ENCODE measurements at regions not wholly inside any gene's neighbourhood (a gene's known extent, or its start where the extent isn't known, plus 50 kb on each side); places are given as distances from the start of the nearest gene placed in this dataset.

- DNase-seq: no peak
These were observed 217.9 kb downstream of the PRL start for GRCh38 chr6:22078802-22079545.

DNA sequence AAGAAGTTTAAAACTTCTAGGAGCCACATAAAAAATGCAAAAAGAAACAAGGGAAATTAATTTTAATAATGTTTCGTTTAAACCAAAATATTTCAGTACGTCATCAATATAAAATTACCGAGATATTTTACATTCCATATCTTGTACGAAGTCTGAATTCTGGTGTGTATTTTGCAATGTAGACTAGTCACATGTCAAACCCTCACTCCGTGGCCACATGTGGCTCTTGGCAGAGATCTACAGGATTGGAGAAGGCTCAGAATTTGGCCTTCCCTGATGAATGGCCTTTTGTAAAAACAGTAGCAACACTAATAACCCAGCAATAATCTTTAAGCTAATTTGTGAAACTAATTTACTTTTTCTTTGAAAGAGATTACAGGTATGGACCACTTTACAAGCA is 217.1 kb downstream of the PRL start:
- no peak for DNase-seq

DNA sequence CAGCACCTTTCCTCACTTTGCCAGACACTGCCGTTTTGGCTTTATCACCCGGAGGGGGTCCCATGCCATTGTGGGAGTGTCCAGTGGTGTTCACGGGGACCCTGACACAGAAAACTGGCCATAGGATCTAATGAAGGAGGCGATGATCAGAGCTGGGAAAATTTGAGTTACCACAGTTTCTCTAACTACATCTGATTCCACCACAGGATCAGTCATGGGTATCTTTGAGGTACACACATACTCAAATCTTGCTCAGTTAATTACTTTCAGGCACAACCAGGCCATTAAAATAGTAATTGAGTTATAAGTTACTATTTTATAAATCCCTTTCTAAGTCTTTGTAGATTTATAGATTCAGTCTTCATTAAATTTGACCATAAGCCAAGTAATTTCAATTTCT is 215.1 kb downstream of the PRL start:
- no peak for DNase-seq

GRCh38 chr6:22082218-22082617 is 214.6 kb downstream of the PRL start:
- DNase-seq: no peak

DNA sequence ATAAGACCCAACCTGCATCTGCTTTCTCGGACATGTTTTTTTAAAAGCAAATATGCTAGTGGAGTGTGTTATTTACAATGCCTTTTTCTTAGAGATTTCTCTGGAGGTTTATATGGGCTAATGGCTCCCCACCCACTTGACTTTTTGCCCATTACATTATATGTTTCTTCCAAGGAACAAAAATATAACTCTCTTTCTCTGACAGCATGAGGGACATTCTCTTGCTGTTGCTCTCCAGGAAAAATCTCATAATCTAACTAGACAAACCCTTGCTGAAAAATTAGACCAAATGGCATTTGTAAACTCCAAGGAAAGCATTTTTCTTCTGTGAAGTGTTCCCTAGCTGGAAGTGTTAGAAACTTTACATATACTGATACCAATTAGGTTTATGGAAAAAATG is 213.7 kb downstream of the PRL start:
- DNase-seq: no peak

GRCh38 chr6:22087960-22088706 is 208.7 kb downstream of the PRL start:
- DNase-seq: peak in 1 of 2 donors; percentile 30

GRCh38 chr6:22091424-22091948 is 205.3 kb downstream of the PRL start:
- DNase-seq: no peak

DNA sequence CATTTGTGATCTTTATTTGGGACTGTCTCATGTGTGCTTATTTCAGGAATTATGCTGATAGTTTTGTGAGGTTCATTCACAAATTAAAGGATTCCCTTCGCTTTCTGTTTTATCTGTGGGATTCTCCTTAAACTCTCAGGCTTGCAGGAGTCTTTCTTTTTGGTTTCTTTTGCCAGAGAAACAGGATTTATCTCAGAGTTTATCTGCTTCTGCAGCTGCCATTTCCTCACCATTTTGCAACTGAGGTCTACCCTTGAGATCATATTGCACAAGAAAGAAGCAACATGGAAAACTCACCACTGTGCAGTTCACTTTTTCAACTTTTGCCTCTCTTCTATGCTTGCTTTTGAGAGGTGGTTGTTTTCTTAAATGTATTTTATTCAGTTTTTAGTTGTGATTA is 201.0 kb downstream of the PRL start:
- peak; percentile 23 to 56 for DNase-seq

DNA sequence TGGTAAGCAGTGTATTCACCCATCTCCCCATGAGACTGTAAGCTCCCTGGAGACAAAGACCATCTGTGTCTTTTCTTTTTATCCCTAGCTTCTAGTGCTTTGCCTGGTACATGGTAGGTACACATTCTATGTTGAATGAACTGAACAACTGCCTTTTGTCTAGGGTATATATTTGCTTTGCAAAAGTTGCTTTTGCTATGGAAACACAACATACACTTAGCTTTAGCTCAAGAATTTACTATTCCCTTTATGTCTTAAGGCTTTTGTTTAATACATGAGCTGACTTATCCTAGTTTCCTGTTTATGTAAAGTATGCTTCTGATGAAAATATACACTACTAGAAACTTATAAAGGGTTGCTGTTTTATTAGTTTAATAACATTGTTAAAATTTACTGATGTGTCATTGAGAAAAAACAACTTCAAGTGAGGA is 198.2 kb downstream of the PRL start:
- DNase-seq: no peak

GRCh38 chr6:22099231-22099630 is 197.6 kb downstream of the PRL start:
- no peak for DNase-seq

- no peak for DNase-seq
These were observed 196.9 kb downstream of the PRL start for GRCh38 chr6:22099923-22100322.

DNA sequence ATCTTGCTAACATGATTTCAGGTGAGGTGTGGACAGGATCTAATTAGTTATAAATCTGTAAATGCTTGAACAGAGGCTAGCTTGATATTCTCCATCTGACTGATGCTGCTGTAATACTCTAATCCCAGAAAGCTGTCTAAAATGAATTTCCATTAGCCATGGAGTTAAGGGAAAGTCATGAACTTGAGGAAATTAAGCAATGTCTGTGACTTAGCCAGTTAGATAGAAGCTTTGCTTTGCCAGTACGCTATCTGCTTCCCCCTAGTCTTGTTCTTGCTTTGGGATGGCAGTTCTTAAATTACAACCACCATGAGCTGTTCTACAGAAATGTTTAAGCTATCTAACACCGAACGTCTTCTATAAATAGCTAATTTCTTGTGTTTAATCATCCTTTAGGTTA is 195.7 kb downstream of the PRL start:
- peak; percentile 28 to 37 for DNase-seq

- peak; percentile 89 to 95 for DNase-seq
These were observed 194.2 kb downstream of the PRL start for GRCh38 chr6:22102671-22103070.

GRCh38 chr6:22106451-22106850 is 190.4 kb downstream of the PRL start:
- DNase-seq: no peak

DNA sequence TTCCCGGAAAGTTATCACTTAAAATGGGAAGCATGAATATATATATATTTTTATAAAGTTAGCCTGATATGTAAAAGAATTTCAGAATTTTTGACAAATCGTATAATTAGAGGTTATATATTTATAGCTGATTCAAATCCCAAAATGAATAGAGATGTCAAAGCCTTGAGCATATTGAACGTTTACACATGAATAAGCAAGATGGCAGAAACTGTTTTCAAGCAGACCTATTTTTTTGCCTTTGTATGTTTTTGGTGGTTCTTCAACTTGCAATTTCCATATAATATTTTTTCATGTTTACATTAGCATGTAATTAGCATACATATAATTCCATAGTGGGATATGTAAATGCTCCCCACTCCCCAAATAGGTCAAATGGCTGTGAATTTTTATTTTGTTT is 189.9 kb downstream of the PRL start:
- no peak for DNase-seq

GRCh38 chr6:22108199-22108598 is 188.6 kb downstream of the PRL start:
- no peak for DNase-seq

- DNase-seq: no peak
These were observed 186.8 kb downstream of the PRL start for GRCh38 chr6:22110061-22110460.

- peak in 1 of 2 donors; percentile 4 for DNase-seq
These were observed 184.4 kb downstream of the PRL start for GRCh38 chr6:22112461-22112860.

GRCh38 chr6:22113026-22113766 is 183.6 kb downstream of the PRL start:
- DNase-seq: peak; percentile 10 to 54

DNA sequence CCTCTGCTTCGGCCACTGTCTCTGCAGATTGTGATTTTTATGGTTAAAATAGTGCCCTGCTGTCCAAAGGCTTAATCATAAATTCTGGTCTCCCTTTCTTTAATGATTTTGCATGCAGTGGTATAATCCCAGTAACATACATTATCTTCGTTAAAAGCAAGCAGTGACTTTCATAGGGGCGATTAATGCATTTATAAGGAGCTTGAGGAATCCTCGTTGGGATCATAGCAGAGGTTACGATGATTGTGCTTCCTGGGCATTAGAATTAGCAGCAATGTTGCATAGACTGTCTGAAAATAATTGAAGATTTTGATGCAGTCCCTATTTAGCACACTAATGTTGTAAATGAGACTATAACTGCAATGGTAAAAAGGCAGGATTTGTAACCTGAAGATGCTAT is 181.3 kb downstream of the PRL start:
- no peak for DNase-seq

DNA sequence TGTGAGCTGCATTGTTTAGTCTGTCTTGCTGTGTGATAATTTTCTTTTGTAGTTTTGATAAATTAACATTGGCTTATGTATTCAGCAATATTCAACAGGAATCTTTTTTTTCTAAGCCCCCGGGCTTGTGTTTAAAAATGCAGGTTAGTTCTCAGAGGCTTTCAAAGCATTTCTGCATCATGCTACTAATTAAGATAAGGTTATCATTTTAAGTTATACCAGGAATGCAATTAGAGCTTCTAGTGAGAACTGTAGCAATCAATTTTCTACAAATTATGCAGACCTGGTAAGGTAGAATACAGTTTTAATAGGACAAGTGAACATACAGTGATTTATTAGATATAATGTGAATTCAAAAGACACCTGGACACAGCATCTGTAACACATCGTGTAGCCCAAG is 179.2 kb downstream of the PRL start:
- no peak for DNase-seq

DNA sequence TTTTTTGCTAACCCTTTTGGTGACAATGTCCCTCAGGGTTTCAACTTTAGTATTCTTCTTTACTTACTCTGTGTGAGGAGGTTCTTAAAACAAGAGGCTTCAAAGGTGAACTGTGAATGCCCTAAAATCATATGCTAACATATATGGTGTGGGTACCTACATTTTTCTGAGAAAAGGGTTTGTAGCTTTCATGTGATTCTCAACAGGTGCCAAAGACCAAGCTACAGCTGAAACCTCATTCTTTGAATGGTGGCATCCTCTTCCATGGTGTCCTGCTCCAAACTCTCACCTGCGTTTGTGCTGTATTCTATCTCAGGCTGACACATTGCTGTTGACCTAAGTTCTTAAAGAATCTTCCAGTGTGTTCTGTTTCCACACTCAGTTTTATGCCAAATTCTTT is 177.3 kb downstream of the PRL start:
- no peak for DNase-seq

DNA sequence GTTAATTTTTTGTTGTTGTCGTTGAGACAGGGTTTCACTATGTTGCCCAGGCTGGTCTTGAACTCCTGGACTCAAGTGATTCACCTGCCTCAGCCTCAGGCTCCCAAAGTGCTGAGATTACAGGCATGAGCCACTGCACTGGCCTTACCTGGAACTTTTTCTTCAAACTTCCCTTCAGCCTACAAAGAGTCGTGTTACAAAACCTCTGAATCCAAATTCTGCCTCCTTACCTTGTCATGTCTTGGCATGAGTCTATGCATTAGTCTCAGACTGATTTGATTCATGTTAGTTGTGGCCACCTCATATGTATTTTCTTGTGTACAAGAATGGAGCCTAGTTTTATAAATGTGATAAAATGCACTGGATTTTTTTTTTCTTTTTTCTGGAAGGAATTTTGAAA is 172.1 kb downstream of the PRL start:
- DNase-seq: no peak

DNA sequence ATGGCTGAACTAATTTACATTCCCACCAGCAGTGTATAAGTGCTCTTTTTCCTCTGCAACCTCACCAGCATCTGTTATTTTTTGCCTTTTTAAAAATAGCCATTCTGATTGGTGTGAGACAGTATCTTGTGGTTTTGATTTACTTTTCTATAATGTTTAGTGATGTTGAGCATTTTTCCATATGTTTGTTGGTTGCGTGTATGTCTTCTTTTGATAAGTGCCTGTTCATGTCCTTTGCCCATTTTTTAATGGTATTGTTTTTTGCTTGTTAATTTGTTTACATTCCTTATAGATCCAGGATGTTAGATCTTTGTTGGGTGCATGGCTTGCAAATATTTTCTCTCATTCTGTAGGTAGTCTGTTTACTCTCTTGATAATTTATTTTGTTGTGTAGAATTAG is 169.9 kb downstream of the PRL start:
- DNase-seq: no peak

Data from inflammatory macrophage treated with lipopolysaccharide for 1 hour (primary cell).